MM.1S (cell line): ENCODE measurements at regions not wholly inside any gene's neighbourhood (a gene's known extent, or its start where the extent isn't known, plus 50 kb on each side); places are given as distances from the start of the nearest gene placed in this dataset.

Experiments used
- CTCF ChIP-seq: fragments of 300-600 bp; sonication (generic); IDR thresholded peaks from 2 replicates; pipeline ENCODE4 v1.5.1; 2016; ENCODE audit warnings: antibody characterized with exemption, low read length, mixed read lengths
- EZH2 ChIP-seq: fragments of 300-600 bp; sonication (generic); optimal IDR thresholded peaks from 2 replicates; pipeline ENCODE3; 2017; ENCODE audit warnings: low read depth, mild to moderate bottlenecking, antibody characterized with exemption, low read length, mixed read lengths
- EZH2phosphoT487 ChIP-seq: fragments of 300-600 bp; sonication (generic); IDR thresholded peaks from 2 replicates; pipeline ENCODE4 v1.6.1; 2018; ENCODE audit warnings: antibody characterized with exemption, low read length

DNA sequence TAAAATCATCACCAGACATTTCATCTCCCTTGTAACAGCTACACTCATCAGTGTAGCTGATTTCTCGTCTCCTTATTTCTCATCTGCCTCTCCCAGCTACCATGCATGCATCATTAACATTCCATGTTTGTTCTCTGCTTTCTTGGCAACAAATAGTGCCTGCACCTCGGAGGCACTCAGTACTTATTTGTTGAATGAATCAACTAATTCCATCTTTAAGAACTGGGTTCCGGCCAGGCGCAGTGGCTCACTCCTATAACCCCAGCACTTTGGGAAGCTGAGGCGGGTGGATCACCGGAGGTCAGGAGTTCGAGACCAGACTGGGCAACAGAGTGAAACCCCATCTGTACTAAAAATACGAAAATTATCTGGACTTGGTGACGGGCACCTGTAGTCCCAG is 63.9 kb upstream of the GTF3A start:
- no peak for TF ChIP-seq CTCF
- no peak for TF ChIP-seq EZH2
- TF ChIP-seq EZH2phosphoT487, result no peak
